Peyer's patch (tissue), 4 donors: ENCODE measurements at regions not wholly inside any gene's neighbourhood (a gene's known extent, or its start where the extent isn't known, plus 50 kb on each side); places are given as distances from the start of the nearest gene placed in this dataset.

Experiments used
- POLR2A ChIP-seq, 2 donors: fragments of 450-650 bp; IDR thresholded peaks; one replicate each; pipeline ENCODE4 v1.5.1; 2017; ENCODE audit warnings: antibody characterized with exemption in 2 of 2, mild to moderate bottlenecking in 2 of 2, moderate library complexity in 2 of 2
- TF ChIP-seq, protein P1 (sequence below), 6 experiments: fragments of 450-650 bp in 4 of 6; fragments of 200-600 bp in 2 of 6; sonication (generic) in 1 of 6; IDR thresholded peaks; one replicate each; pipeline ENCODE4 v1.5.1; 2017 to 2019; ENCODE audit warnings: antibody characterized with exemption in 6 of 6, mild to moderate bottlenecking in 3 of 6, moderate library complexity in 1 of 6

DNA sequence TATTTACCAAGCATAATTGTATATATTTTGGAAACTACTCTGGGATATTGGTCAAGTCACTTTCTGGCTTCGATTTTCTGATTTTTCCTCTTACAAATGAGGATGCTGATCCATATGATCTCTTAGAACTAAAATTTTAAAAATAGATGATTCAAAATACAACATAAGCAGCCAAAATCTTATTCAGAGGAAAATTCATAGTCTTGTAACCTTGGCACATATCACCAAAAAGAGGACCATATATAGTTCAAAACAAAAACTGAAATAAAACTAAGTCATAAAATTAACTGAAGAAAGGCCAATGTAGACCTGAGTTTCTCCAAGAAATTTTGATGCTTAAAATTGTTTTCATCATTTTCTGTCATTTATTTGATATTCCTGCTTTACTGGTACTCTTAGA lies 768.3 kb downstream of the SORCS3 start:
- TF ChIP-seq, protein P1, sequence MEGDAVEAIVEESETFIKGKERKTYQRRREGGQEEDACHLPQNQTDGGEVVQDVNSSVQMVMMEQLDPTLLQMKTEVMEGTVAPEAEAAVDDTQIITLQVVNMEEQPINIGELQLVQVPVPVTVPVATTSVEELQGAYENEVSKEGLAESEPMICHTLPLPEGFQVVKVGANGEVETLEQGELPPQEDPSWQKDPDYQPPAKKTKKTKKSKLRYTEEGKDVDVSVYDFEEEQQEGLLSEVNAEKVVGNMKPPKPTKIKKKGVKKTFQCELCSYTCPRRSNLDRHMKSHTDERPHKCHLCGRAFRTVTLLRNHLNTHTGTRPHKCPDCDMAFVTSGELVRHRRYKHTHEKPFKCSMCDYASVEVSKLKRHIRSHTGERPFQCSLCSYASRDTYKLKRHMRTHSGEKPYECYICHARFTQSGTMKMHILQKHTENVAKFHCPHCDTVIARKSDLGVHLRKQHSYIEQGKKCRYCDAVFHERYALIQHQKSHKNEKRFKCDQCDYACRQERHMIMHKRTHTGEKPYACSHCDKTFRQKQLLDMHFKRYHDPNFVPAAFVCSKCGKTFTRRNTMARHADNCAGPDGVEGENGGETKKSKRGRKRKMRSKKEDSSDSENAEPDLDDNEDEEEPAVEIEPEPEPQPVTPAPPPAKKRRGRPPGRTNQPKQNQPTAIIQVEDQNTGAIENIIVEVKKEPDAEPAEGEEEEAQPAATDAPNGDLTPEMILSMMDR (IDR thresholded peaks at IDR 0.05) = no peak
- no peak for TF ChIP-seq POLR2A (IDR thresholded peaks at IDR 0.05)
